ENCODE measurements at regions not wholly inside any gene's neighbourhood (a gene's known extent, or its start where the extent isn't known, plus 50 kb on each side); places are given as distances from the start of the nearest gene placed in this dataset.

- H3K27ac ChIP-seq (ENCODE audit: extremely low read depth, low read depth, low read length) = no peak overlapping the region
- TF ChIP-seq ZNF324 (tag by site-specific recombination; IDR thresholded peaks at IDR 0.05) = no peak
- TF ChIP-seq ZSCAN16 (tag by site-specific recombination; IDR thresholded peaks at IDR 0.05) = no peak
- TF ChIP-seq ZNF658 (tag by site-specific recombination; IDR thresholded peaks at IDR 0.05) = no peak
- TF ChIP-seq ZNF169 (tag by site-specific recombination; IDR thresholded peaks at IDR 0.05) = no peak
- TF ChIP-seq ZNF692 (tag by site-specific recombination; IDR thresholded peaks at IDR 0.05) = no peak
- no peak for TF ChIP-seq ZFP41 (tag by site-specific recombination; IDR thresholded peaks at IDR 0.05; ENCODE audit: borderline replicate concordance)
- H3K36me3 ChIP-seq (ENCODE audit: control insufficient read depth in 2 of 2, insufficient read depth in 1 of 2, low read length in 2 of 2) = no peaks in the 10 kb centered on the region
- CTCF ChIA-PET = interaction anchor here (0.5 kb wide), 1 partner anchor 1406 kb away, joined by 3 read pairs; no protein-coding TSS in a partner anchor
- no peak overlapping the region for H3K4me3 ChIP-seq (ENCODE audit: low read depth, low read length)
- POLR2A ChIA-PET = no interaction called here
- H3K9me3 ChIP-seq (ENCODE audit: control insufficient read depth, insufficient read depth, low read depth, low read length) = no peaks in the 10 kb centered on the region
- no peaks in the 10 kb centered on the region for H3K4me1 ChIP-seq (ENCODE audit: control insufficient read depth, insufficient read depth, low read length)
Measured at GRCh38 chr2:53018825-53019425, 748.7 kb upstream of the CHAC2 start.

- Histone ChIP-seq H3K9me3 (ENCODE audit: control insufficient read depth, insufficient read depth, low read depth, low read length) (no peaks in the 10 kb centered on the region), H3K4me3 (ENCODE audit: low read depth, low read length) (no peak overlapping the region), H3K36me3 (ENCODE audit: control insufficient read depth in 2 of 2, insufficient read depth in 1 of 2, low read length in 2 of 2) (no peaks in the 10 kb centered on the region), H3K27ac (ENCODE audit: extremely low read depth, low read depth, low read length) (no peak overlapping the region), H3K4me1 (ENCODE audit: control insufficient read depth, insufficient read depth, low read length) (no peaks in the 10 kb centered on the region)
- ChIA-PET CTCF (no interaction called here), POLR2A (no interaction called here)
- TF ChIP-seq ZNF624 (tag by site-specific recombination; IDR thresholded peaks at IDR 0.05) = no peak
- no peak for TF ChIP-seq ZNF600 (tag by site-specific recombination; IDR thresholded peaks at IDR 0.05)
- TF ChIP-seq ZNF169 (tag by site-specific recombination; IDR thresholded peaks at IDR 0.05) = no peak
- no peak for TF ChIP-seq YY2 (tag by site-specific recombination; IDR thresholded peaks at IDR 0.05)
- TF ChIP-seq ZNF473 (tag by site-specific recombination; IDR thresholded peaks at IDR 0.05) = no peak
- TF ChIP-seq ZBTB26 (tag by site-specific recombination; optimal IDR thresholded peaks at IDR 0.05) = no peak
- TF ChIP-seq YY1 (tag by site-specific recombination; IDR thresholded peaks at IDR 0.05) = no peak
- no peak for TF ChIP-seq ZNF488 (tag by site-specific recombination; IDR thresholded peaks at IDR 0.05)
- no peak for TF ChIP-seq ZXDB (tag by site-specific recombination; IDR thresholded peaks at IDR 0.05)
- no peak for TF ChIP-seq EGR2 (tag by site-specific recombination; IDR thresholded peaks at IDR 0.05; ENCODE audit: low read depth)
- TF ChIP-seq ZNF639 (tag by site-specific recombination; IDR thresholded peaks at IDR 0.05) = no peak
- no peak for TF ChIP-seq ZNF239 (tag by site-specific recombination; IDR thresholded peaks at IDR 0.05)
- TF ChIP-seq MYNN (tag by site-specific recombination; IDR thresholded peaks at IDR 0.05; ENCODE audit: borderline replicate concordance) = no peak
- TF ChIP-seq KLF7 (tag by site-specific recombination; IDR thresholded peaks at IDR 0.05; ENCODE audit: borderline replicate concordance) = no peak
- TF ChIP-seq SP2 (tag by site-specific recombination; IDR thresholded peaks at IDR 0.05) = no peak
- TF ChIP-seq ZNF350 (tag by site-specific recombination; IDR thresholded peaks at IDR 0.05) = no peak
- no peak for TF ChIP-seq ZNF426 (tag by site-specific recombination; IDR thresholded peaks at IDR 0.05)
Measured at GRCh38 chr2:53006980-53007379, 760.6 kb upstream of the CHAC2 start.
